Peyer's patch (tissue), 4 donors: ENCODE measurements at regions not wholly inside any gene's neighbourhood (a gene's known extent, or its start where the extent isn't known, plus 50 kb on each side); places are given as distances from the start of the nearest gene placed in this dataset.

Experiments
- CTCF ChIP-seq, 6 experiments: fragments of 450-650 bp in 4 of 6; fragments of 200-600 bp in 2 of 6; sonication (generic) in 1 of 6; IDR thresholded peaks; one replicate each; pipeline ENCODE4 v1.5.1; 2017 to 2019; ENCODE audit warnings: antibody characterized with exemption in 6 of 6, mild to moderate bottlenecking in 3 of 6, moderate library complexity in 1 of 6
- POLR2A ChIP-seq, 2 donors: fragments of 450-650 bp; IDR thresholded peaks; one replicate each; pipeline ENCODE4 v1.5.1; 2017; ENCODE audit warnings: antibody characterized with exemption in 2 of 2, mild to moderate bottlenecking in 2 of 2, moderate library complexity in 2 of 2

DNA sequence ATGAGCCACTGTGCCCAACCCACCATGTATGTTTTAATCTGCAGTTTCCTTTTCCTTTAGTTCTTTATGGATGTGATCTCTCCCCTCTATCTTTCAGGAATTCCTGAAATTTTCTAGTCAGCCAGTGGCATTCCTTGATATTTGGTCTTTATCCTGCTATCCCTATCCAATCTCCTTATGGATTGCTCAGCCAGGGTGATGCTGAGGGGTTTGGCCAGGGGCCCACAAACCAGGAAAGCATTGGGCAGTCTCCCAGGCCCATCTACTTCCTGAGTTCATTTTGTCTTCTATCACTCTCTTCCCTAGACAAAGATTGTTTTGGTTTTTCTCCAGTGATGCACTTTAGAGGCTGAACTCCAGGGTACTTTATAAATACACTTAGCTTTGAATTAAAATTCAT, 115.9 kb downstream of the KATNIP start:
- TF ChIP-seq CTCF (IDR thresholded peaks at IDR 0.05) (no peak), POLR2A (IDR thresholded peaks at IDR 0.05) (no peak)
